ENCODE measurements at regions not wholly inside any gene's neighbourhood (a gene's known extent, or its start where the extent isn't known, plus 50 kb on each side); places are given as distances from the start of the nearest gene placed in this dataset.

GRCh38 chr13:88429862-88430261 is 758.7 kb downstream of the SLITRK5 start:
- no peak for DNase-seq (ENCODE audit: extremely low spot score in 2 of 2)
- Histone ChIP-seq H3K4me3 (no peak overlapping the region), H3K36me3 (no peaks in the 10 kb centered on the region), H3K9me3 (peaks cover 6% of the 10 kb centered on the region), H3K4me1 (no peaks in the 10 kb centered on the region), H3K27me3 (no peaks in the 10 kb centered on the region), H3K27ac (no peak overlapping the region)
- intact Hi-C loops (cut with DNase I), result no loop called here
- TF ChIP-seq POLR2A (IDR thresholded peaks at IDR 0.05) (no peak), POLR2AphosphoS5 (IDR thresholded peaks at IDR 0.05; ENCODE audit: insufficient read depth in 1 of 2, low read depth in 1 of 2) (no peak), CTCF (IDR thresholded peaks at IDR 0.05) (no peak)

- Histone ChIP-seq H3K27ac (no peak overlapping the region), H3K4me1 (no peaks in the 10 kb centered on the region), H3K9me3 (no peaks in the 10 kb centered on the region), H3K27me3 (no peaks in the 10 kb centered on the region), H3K36me3 (no peaks in the 10 kb centered on the region), H3K4me3 (no peak overlapping the region)
- no peak for TF ChIP-seq CTCF (IDR thresholded peaks at IDR 0.05)
- no peak for TF ChIP-seq POLR2AphosphoS5 (IDR thresholded peaks at IDR 0.05; ENCODE audit: insufficient read depth in 1 of 2, low read depth in 1 of 2)
- TF ChIP-seq POLR2A (IDR thresholded peaks at IDR 0.05), result no peak
- DNase-seq (ENCODE audit: extremely low spot score in 2 of 2), result no peak
- intact Hi-C loops (cut with DNase I), result no loop called here
These were observed 763.8 kb downstream of the SLITRK5 start for GRCh38 chr13:88434953-88435352.

GRCh38 chr13:88436974-88437373 is 765.8 kb downstream of the SLITRK5 start:
- Histone ChIP-seq H3K9me3 (no peaks in the 10 kb centered on the region), H3K4me3 (no peak overlapping the region), H3K27me3 (no peaks in the 10 kb centered on the region), H3K27ac (no peak overlapping the region), H3K4me1 (no peaks in the 10 kb centered on the region), H3K36me3 (no peaks in the 10 kb centered on the region)
- intact Hi-C loops (cut with DNase I), result no loop called here
- TF ChIP-seq POLR2AphosphoS5 (IDR thresholded peaks at IDR 0.05; ENCODE audit: insufficient read depth in 1 of 2, low read depth in 1 of 2) (no peak), POLR2A (IDR thresholded peaks at IDR 0.05) (no peak), CTCF (IDR thresholded peaks at IDR 0.05) (no peak)
- DNase-seq (ENCODE audit: extremely low spot score in 2 of 2), result no peak

- intact Hi-C loops (cut with DNase I), result no loop called here
These were observed 779.3 kb downstream of the SLITRK5 start for GRCh38 chr13:88450515-88450914.

DNA sequence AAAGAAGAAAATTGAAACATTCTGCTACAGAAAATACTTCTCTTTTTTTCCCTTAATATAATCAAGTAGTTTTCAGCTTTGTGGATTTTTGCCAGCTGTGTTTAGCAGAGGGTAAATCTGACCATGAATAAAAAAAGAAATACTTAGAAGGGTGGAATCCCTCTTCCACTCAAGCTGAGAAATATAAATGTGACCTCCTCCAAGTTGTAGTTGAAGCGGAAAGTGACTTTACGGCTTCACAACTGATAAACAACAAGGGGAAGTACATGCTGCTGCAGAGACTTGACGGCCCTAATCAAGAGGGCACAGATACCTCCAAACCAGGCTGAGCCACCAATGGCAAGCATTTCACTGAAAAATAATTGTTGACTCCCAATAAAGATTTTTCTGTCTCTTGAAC is 785.0 kb downstream of the SLITRK5 start:
- DNase-seq (ENCODE audit: extremely low spot score in 2 of 2), result no peak
- no peaks in the 10 kb centered on the region for H3K27me3 ChIP-seq
- H3K4me1 ChIP-seq, result no peaks in the 10 kb centered on the region
- intact Hi-C loops (cut with DNase I), result no loop called here
- H3K36me3 ChIP-seq, result no peaks in the 10 kb centered on the region
- TF ChIP-seq POLR2AphosphoS5 (IDR thresholded peaks at IDR 0.05; ENCODE audit: insufficient read depth in 1 of 2, low read depth in 1 of 2) (no peak), POLR2A (IDR thresholded peaks at IDR 0.05) (no peak), CTCF (IDR thresholded peaks at IDR 0.05) (no peak)
- H3K27ac ChIP-seq, result no peak overlapping the region
- no peaks in the 10 kb centered on the region for H3K9me3 ChIP-seq
- H3K4me3 ChIP-seq, result no peak overlapping the region

More at GRCh38 chr13:88450515-88450914, 779.3 kb downstream of the SLITRK5 start:
- no peak overlapping the region for H3K4me3 ChIP-seq
- H3K36me3 ChIP-seq, result no peaks in the 10 kb centered on the region
- H3K4me1 ChIP-seq, result no peaks in the 10 kb centered on the region
- H3K27me3 ChIP-seq, result no peaks in the 10 kb centered on the region
- no peak overlapping the region for H3K27ac ChIP-seq
- DNase-seq (ENCODE audit: extremely low spot score in 2 of 2), result no peak
- TF ChIP-seq POLR2A (IDR thresholded peaks at IDR 0.05) (no peak), CTCF (IDR thresholded peaks at IDR 0.05) (no peak), POLR2AphosphoS5 (IDR thresholded peaks at IDR 0.05; ENCODE audit: insufficient read depth in 1 of 2, low read depth in 1 of 2) (no peak)
- H3K9me3 ChIP-seq, result no peaks in the 10 kb centered on the region

Measured in vagina (tissue), 2 donors.